HepG2 (cell line): ENCODE measurements at regions not wholly inside any gene's neighbourhood (a gene's known extent, or its start where the extent isn't known, plus 50 kb on each side); places are given as distances from the start of the nearest gene placed in this dataset.

Experiments
- ATAC-seq: fragments of 200-7000 bp; cut with Tn5 transposase; 3 replicates; pipeline ENCODE4 v1.9.1; 2020; ENCODE audit warnings: mild to moderate bottlenecking, moderate library complexity
- BruUV-seq: library from RNA; stranded (reverse); fragments of 400-500 nt; replicated peaks from 2 replicates; lab custom pipeline; 2021; lab: Mats Ljungman, UMichigan
- CTCF ChIA-PET: fragments of 300-600 bp; formaldehyde crosslinking; extraction: SDS; loops from one replicate; lab custom pipeline; 2021; ENCODE audit warnings: low total read pairs, inconsistent platforms, low intra/inter-chr PET ratio; lab: Yijun Ruan, JAX
- POLR2A ChIA-PET: fragments of 350-600 bp; sonication (Branson Sonifier 250); formaldehyde crosslinking; loops from one replicate; lab custom pipeline; 2020; ENCODE audit warnings: antibody characterized with exemption, inconsistent platforms; lab: Yijun Ruan, JAX
- DNase-seq: peaks from one replicate; pipeline ENCODE4 v3.0.0-alpha.2; 2015; ENCODE audit warnings: low spot score
- FAIRE-seq: peaks from 3 replicates; lab custom pipeline; 2011; peaks lifted over from hg19 to GRCh38; lab: Jason Lieb, UNC
- H2AFZ ChIP-seq: one replicate; pipeline ENCODE4 v1.6.1; 2011; ENCODE audit warnings: low read length, inconsistent platforms
- H3K27ac ChIP-seq: fragments of 300-600 bp; 3 replicates; pipeline ENCODE4 v1.8.0; 2011; ENCODE audit warnings: mixed run types, mild to moderate bottlenecking, mixed read lengths, low read length, inconsistent platforms; ENCODE audit not compliant: insufficient read depth; ENCODE audit errors: extremely low read length
- H3K27me3 ChIP-seq, 2 experiments: fragments of 200-600 bp in 1 of 2; 2 replicates in 1 of 2; 3 replicates in 1 of 2; pipeline versions ENCODE4 v1.6.0 to v1.8.0; 2011; ENCODE audit warnings: low read length in 2 of 2, mild to moderate bottlenecking in 2 of 2, moderate library complexity in 2 of 2, inconsistent platforms in 1 of 2; ENCODE audit not compliant: insufficient read depth in 2 of 2, control insufficient read depth in 1 of 2
- H3K36me3 ChIP-seq, 2 experiments: fragments of 200-600 bp in 1 of 2; replicated peaks in 1 of 2; 2 replicates in 1 of 2; 3 replicates in 1 of 2; pipeline versions ENCODE4 v1.5.1 to v1.8.0; 2011; ENCODE audit warnings: low read length in 2 of 2, inconsistent platforms in 1 of 2; ENCODE audit not compliant: insufficient read depth in 2 of 2, control insufficient read depth in 1 of 2
- H3K4me1 ChIP-seq: 2 replicates; pipeline ENCODE4 v1.5.1; 2012; ENCODE audit warnings: low read length, inconsistent platforms; ENCODE audit not compliant: insufficient read depth
- H3K4me2 ChIP-seq: 2 replicates; pipeline ENCODE4 v1.6.0; 2011; ENCODE audit warnings: low read depth, low read length, inconsistent platforms
- H3K4me3 ChIP-seq, 3 experiments: fragments of 200-600 bp in 1 of 3; sonication (generic), shearing (Covaris generic) in 1 of 3; replicated peaks in 1 of 3; 2 replicates each; pipeline ENCODE4 v1.5.1; 2011 to 2016; ENCODE audit warnings: low read length in 3 of 3, inconsistent platforms in 2 of 3, low read depth in 2 of 3, mild to moderate bottlenecking in 2 of 3, control low read depth in 1 of 3, mixed read lengths in 1 of 3; ENCODE audit not compliant: insufficient read depth in 1 of 3
- H3K79me2 ChIP-seq: one replicate; pipeline ENCODE4 v1.6.1; 2011; ENCODE audit warnings: low read length, inconsistent platforms; ENCODE audit not compliant: insufficient read depth
- H3K9ac ChIP-seq: 2 replicates; pipeline ENCODE4 v1.6.0; 2011; ENCODE audit warnings: mild to moderate bottlenecking, low read depth, low read length, inconsistent platforms; ENCODE audit not compliant: insufficient read depth
- H3K9me3 ChIP-seq: 2 replicates; pipeline ENCODE4 v1.5.1; 2012; ENCODE audit warnings: mild to moderate bottlenecking, low read length
- H4K20me1 ChIP-seq: 2 replicates; pipeline ENCODE4 v1.6.0; 2011; ENCODE audit warnings: inconsistent platforms, mild to moderate bottlenecking, low read length, moderate library complexity; ENCODE audit not compliant: insufficient read depth
- ARNTL ChIP-seq: sonication (generic); formaldehyde crosslinking; IDR thresholded peaks from 2 replicates; pipeline ENCODE4 v1.4.0; 2020; ENCODE audit warnings: mild to moderate bottlenecking, missing genetic modification reagents
- MBD4 ChIP-seq: IDR thresholded peaks from 2 replicates; pipeline ENCODE4 v1.6.1; 2012; ENCODE audit warnings: low read length, inconsistent platforms, borderline replicate concordance
- MTF2 ChIP-seq: sonication (generic); formaldehyde crosslinking; IDR thresholded peaks from 2 replicates; pipeline ENCODE4 v1.5.0; 2020; ENCODE audit warnings: missing genetic modification reagents, borderline replicate concordance
- TEAD3 ChIP-seq: optimal IDR thresholded peaks from 2 replicates; pipeline ENCODE3; 2016; ENCODE audit warnings: borderline replicate concordance
- TRIM24 ChIP-seq: sonication (generic); formaldehyde crosslinking; IDR thresholded peaks from 2 replicates; pipeline ENCODE4 v1.8.0; 2022; ENCODE audit warnings: mild to moderate bottlenecking, missing genetic modification reagents
- ZNF124 ChIP-seq: sonication (generic); formaldehyde crosslinking; IDR thresholded peaks from 2 replicates; pipeline ENCODE4 v1.4.0; 2020; ENCODE audit warnings: missing genetic modification reagents
- ZNF143 ChIP-seq: sonication (generic); formaldehyde crosslinking; IDR thresholded peaks from 2 replicates; pipeline ENCODE4 v1.4.0; 2020; ENCODE audit warnings: missing genetic modification reagents
- ZNF224 ChIP-seq: sonication (generic); formaldehyde crosslinking; IDR thresholded peaks from 2 replicates; pipeline ENCODE4 v1.5.0; 2020; ENCODE audit warnings: mild to moderate bottlenecking, missing genetic modification reagents
- ZNF768 ChIP-seq: sonication (generic); formaldehyde crosslinking; IDR thresholded peaks from 2 replicates; pipeline ENCODE4 v1.4.0; 2020; ENCODE audit warnings: missing genetic modification reagents
- ZZZ3 ChIP-seq: sonication (generic); formaldehyde crosslinking; IDR thresholded peaks from 2 replicates; pipeline ENCODE4 v1.4.0; 2020; ENCODE audit warnings: missing genetic modification reagents, mild to moderate bottlenecking, borderline replicate concordance
- WGBS: methylation state at CpG from one replicate; pipeline ENCODE4 v1.1.6; 2017; ENCODE audit warnings: low lambda C conversion rate; 5-methylcytosine and 5-hydroxymethylcytosine counted together
- in situ Hi-C: cut with HindIII; loops from 2 replicates; pipeline ENCODE4 v1.10.0; 2017; ENCODE audit warnings: low pct_unique_long_range_greater_than_20kb; ENCODE audit not compliant: extremely low pct_ligation_motif_present
- intact Hi-C: fragments of 100-400 bp; cut with micrococcal nuclease; formaldehyde crosslinking; loops from one replicate; pipeline ENCODE4 v1.10.0; 2022; ENCODE audit not compliant: unreplicated experiment
- TF ChIP-seq, protein P1 (sequence below): sonication (generic); formaldehyde crosslinking; IDR thresholded peaks from 2 replicates; pipeline ENCODE4 v1.9.0; 2021; ENCODE audit warnings: missing genetic modification reagents, borderline replicate concordance
- TF ChIP-seq, protein P2 (sequence below): sonication (generic); formaldehyde crosslinking; conservative IDR thresholded peaks from 2 replicates; pipeline ENCODE4 v1.4.0; 2020; ENCODE audit warnings: mild to moderate bottlenecking, missing genetic modification reagents, moderate library complexity
- TF ChIP-seq, protein P3 (sequence below): sonication (generic); formaldehyde crosslinking; IDR thresholded peaks from 2 replicates; pipeline ENCODE4 v1.4.0; 2020; ENCODE audit warnings: low read depth, missing genetic modification reagents
- TF ChIP-seq, protein P4 (sequence below): sonication (generic); formaldehyde crosslinking; IDR thresholded peaks from 2 replicates; pipeline ENCODE4 v1.8.0; 2022; ENCODE audit warnings: mild to moderate bottlenecking, missing genetic modification reagents, moderate library complexity

DNA sequence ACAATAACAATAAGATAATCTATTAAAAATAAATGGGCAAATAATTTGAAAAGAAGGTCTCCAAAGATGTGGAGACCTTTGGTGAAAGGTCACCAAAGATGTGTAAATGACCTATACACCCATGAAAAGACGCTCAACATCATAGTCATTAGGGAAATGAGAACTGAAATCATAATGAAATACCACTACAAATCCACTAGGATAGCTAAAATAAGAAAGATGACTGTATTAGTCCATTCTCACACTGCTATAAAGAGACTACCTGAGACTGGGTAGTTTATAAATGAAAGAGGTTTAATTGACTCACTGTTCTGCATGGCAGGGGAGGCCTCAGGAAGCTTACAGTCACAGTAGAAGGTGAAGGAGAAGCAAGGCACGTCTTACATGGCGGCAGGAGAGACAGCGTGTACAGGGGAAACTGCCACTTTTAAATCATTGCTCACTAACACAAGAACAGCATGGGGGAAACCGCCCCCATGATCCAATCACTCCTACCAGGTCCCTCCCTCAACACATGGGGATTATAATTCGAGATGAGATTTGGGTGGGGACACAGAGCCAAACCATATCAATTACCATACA is 339.6 kb downstream of the ENC1 start:
- in situ Hi-C loops (no loop called here), intact Hi-C loops (no loop called here)
- Histone ChIP-seq H3K9me3 (no peaks in the 10 kb centered on the region), H3K27ac (no peak overlapping the region), H3K4me3 (no peak overlapping the region), H3K4me2 (no peak overlapping the region), H3K79me2 (no peaks in the 10 kb centered on the region), H4K20me1 (no peaks in the 10 kb centered on the region), H3K9ac (no peak overlapping the region), H3K27me3 (peaks cover 0 to 7% of the 10 kb centered on the region in 2 experiments; a peak in 1 of 5 replicates), H3K36me3 (no peaks in the 10 kb centered on the region), H2AFZ (no peak overlapping the region), H3K4me1 (no peaks in the 10 kb centered on the region)
- FAIRE-seq (no peak), DNase-seq (no peak), ATAC-seq (no peak)
- WGBS = 50% methylated on average over 6 of the region's 6 CpGs
- POLR2A ChIA-PET = no interaction called here
- BruUV-seq = no TSS peak
- CTCF ChIA-PET = no interaction called here
- TF ChIP-seq TEAD3 (CRISPR knock-in tag) (no peak), ZZZ3 (CRISPR knock-in tag) (no peak), ZNF224 (CRISPR knock-in tag) (no peak), ZNF124 (CRISPR knock-in tag) (no peak), MBD4 (no peak), ARNTL (CRISPR knock-in tag) (no peak), ZNF143 (CRISPR knock-in tag) (no peak), TRIM24 (CRISPR knock-in tag) (no peak), ZNF768 (no peak), MTF2 (no peak)
- TF ChIP-seq, protein P1, sequence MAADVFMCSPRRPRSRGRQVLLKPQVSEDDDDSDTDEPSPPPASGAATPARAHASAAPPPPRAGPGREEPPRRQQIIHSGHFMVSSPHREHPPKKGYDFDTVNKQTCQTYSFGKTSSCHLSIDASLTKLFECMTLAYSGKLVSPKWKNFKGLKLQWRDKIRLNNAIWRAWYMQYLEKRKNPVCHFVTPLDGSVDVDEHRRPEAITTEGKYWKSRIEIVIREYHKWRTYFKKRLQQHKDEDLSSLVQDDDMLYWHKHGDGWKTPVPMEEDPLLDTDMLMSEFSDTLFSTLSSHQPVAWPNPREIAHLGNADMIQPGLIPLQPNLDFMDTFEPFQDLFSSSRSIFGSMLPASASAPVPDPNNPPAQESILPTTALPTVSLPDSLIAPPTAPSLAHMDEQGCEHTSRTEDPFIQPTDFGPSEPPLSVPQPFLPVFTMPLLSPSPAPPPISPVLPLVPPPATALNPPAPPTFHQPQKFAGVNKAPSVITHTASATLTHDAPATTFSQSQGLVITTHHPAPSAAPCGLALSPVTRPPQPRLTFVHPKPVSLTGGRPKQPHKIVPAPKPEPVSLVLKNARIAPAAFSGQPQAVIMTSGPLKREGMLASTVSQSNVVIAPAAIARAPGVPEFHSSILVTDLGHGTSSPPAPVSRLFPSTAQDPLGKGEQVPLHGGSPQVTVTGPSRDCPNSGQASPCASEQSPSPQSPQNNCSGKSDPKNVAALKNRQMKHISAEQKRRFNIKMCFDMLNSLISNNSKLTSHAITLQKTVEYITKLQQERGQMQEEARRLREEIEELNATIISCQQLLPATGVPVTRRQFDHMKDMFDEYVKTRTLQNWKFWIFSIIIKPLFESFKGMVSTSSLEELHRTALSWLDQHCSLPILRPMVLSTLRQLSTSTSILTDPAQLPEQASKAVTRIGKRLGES (CRISPR knock-in tag) = no peak
- TF ChIP-seq, protein P2, sequence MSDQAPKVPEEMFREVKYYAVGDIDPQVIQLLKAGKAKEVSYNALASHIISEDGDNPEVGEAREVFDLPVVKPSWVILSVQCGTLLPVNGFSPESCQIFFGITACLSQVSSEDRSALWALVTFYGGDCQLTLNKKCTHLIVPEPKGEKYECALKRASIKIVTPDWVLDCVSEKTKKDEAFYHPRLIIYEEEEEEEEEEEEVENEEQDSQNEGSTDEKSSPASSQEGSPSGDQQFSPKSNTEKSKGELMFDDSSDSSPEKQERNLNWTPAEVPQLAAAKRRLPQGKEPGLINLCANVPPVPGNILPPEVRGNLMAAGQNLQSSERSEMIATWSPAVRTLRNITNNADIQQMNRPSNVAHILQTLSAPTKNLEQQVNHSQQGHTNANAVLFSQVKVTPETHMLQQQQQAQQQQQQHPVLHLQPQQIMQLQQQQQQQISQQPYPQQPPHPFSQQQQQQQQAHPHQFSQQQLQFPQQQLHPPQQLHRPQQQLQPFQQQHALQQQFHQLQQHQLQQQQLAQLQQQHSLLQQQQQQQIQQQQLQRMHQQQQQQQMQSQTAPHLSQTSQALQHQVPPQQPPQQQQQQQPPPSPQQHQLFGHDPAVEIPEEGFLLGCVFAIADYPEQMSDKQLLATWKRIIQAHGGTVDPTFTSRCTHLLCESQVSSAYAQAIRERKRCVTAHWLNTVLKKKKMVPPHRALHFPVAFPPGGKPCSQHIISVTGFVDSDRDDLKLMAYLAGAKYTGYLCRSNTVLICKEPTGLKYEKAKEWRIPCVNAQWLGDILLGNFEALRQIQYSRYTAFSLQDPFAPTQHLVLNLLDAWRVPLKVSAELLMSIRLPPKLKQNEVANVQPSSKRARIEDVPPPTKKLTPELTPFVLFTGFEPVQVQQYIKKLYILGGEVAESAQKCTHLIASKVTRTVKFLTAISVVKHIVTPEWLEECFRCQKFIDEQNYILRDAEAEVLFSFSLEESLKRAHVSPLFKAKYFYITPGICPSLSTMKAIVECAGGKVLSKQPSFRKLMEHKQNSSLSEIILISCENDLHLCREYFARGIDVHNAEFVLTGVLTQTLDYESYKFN (CRISPR knock-in tag) = no peak
- TF ChIP-seq, protein P3, sequence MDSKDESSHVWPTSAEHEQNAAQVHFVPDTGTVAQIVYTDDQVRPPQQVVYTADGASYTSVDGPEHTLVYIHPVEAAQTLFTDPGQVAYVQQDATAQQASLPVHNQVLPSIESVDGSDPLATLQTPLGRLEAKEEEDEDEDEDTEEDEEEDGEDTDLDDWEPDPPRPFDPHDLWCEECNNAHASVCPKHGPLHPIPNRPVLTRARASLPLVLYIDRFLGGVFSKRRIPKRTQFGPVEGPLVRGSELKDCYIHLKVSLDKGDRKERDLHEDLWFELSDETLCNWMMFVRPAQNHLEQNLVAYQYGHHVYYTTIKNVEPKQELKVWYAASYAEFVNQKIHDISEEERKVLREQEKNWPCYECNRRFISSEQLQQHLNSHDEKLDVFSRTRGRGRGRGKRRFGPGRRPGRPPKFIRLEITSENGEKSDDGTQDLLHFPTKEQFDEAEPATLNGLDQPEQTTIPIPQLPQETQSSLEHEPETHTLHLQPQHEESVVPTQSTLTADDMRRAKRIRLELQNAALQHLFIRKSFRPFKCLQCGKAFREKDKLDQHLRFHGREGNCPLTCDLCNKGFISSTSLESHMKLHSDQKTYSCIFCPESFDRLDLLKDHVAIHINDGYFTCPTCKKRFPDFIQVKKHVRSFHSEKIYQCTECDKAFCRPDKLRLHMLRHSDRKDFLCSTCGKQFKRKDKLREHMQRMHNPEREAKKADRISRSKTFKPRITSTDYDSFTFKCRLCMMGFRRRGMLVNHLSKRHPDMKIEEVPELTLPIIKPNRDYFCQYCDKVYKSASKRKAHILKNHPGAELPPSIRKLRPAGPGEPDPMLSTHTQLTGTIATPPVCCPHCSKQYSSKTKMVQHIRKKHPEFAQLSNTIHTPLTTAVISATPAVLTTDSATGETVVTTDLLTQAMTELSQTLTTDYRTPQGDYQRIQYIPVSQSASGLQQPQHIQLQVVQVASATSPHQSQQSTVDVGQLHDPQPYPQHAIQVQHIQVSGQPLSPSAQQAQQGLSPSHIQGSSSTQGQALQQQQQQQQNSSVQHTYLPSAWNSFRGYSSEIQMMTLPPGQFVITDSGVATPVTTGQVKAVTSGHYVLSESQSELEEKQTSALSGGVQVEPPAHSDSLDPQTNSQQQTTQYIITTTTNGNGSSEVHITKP (CRISPR knock-in tag) = no peak
- TF ChIP-seq, protein P4, sequence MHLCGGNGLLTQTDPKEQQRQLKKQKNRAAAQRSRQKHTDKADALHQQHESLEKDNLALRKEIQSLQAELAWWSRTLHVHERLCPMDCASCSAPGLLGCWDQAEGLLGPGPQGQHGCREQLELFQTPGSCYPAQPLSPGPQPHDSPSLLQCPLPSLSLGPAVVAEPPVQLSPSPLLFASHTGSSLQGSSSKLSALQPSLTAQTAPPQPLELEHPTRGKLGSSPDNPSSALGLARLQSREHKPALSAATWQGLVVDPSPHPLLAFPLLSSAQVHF (CRISPR knock-in tag) = no peak
